Uterus (tissue), 2 donors: ENCODE measurements at regions not wholly inside any gene's neighbourhood (a gene's known extent, or its start where the extent isn't known, plus 50 kb on each side); places are given as distances from the start of the nearest gene placed in this dataset.

ENCODE experiments used
- CTCF ChIP-seq, 4 experiments: fragments of 200-600 bp in 2 of 4; fragments of 450-650 bp in 2 of 4; sonication (generic) in 2 of 4; IDR thresholded peaks; one replicate each; pipeline ENCODE4 v1.5.1; 2016 to 2019; ENCODE audit warnings: antibody characterized with exemption in 4 of 4, mild to moderate bottlenecking in 2 of 4, moderate library complexity in 1 of 4
- POLR2A ChIP-seq, 2 donors: fragments of 450-650 bp; IDR thresholded peaks; one replicate each; pipeline ENCODE4 v1.6.1; 2016; ENCODE audit warnings: antibody characterized with exemption in 2 of 2, mild to moderate bottlenecking in 1 of 2, moderate library complexity in 1 of 2

- TF ChIP-seq CTCF (IDR thresholded peaks at IDR 0.05) = no peak
- no peak for TF ChIP-seq POLR2A (IDR thresholded peaks at IDR 0.05)
Observed at GRCh38 chr4:100799761-100800539, 282.1 kb upstream of the EMCN start.
